ENCODE measurements at regions not wholly inside any gene's neighbourhood (a gene's known extent, or its start where the extent isn't known, plus 50 kb on each side); places are given as distances from the start of the nearest gene placed in this dataset.

DNA sequence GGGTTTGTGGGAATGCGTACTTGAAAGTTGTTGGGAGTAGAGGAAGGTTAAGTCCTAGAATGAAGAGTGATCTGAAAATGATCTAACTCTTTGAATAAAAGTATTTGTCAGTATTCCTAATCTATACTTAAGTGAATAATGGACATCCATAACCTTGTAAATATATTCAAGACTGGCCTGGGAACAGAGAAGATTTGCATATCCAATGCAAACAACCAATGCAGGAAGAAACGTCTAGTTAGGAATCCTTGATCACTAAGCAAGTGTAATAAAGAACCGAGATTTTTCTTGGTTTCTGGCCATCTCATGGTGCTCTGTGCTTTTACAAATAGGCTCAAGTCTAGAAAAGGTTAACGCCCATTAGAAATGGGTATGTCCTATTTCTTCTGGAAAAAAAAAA is 157.1 kb downstream of the RAB11FIP2 start:
- TF ChIP-seq, protein P1, sequence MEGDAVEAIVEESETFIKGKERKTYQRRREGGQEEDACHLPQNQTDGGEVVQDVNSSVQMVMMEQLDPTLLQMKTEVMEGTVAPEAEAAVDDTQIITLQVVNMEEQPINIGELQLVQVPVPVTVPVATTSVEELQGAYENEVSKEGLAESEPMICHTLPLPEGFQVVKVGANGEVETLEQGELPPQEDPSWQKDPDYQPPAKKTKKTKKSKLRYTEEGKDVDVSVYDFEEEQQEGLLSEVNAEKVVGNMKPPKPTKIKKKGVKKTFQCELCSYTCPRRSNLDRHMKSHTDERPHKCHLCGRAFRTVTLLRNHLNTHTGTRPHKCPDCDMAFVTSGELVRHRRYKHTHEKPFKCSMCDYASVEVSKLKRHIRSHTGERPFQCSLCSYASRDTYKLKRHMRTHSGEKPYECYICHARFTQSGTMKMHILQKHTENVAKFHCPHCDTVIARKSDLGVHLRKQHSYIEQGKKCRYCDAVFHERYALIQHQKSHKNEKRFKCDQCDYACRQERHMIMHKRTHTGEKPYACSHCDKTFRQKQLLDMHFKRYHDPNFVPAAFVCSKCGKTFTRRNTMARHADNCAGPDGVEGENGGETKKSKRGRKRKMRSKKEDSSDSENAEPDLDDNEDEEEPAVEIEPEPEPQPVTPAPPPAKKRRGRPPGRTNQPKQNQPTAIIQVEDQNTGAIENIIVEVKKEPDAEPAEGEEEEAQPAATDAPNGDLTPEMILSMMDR (IDR thresholded peaks at IDR 0.05): no peak

DNA sequence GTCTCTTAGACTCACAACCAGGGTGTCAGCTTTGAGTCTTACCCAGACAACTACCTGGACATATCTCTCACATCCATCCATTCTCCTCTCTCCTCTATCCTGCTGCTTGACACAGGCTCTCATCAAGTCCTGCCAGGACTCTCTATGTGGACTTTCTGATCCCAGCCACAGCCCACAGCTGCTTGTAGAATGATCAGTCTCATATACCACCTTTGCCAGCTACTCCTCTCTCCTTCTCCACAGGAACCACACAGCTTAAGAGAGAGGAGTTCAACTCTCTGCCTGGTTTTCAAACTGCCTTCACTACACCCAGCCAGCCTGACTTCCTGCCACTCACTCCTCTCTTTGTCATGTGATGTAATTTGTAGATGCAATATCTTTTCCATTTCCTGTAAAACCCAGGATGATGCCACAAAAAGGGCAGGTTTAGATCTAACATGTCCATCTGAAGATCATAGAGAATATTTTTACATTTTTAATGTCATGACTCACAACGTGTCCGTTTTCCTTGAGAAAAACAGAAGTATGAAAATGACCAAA is 154.0 kb downstream of the RAB11FIP2 start:
- TF ChIP-seq, protein P1 (IDR thresholded peaks at IDR 0.05): no peak

DNA sequence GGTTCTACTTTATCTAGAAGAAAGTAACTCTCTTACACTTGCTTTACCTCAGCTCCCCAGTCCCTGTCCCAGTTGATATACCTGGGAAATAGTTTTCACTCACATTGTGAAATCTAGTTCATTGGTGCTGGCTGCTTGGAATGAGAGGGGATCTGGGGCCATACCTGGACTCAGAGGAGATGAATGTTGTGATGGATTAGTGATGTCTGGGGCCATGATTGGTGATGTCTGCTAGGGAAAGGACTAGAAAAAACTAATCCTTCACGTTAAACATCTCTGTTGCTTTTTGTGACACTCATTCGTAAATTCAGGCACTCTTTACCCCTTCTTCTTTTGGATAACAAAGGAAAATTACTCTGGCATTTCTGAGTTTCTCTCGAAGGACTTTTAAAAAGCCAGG is 152.4 kb downstream of the RAB11FIP2 start:
- TF ChIP-seq, protein P1 (IDR thresholded peaks at IDR 0.05): no peak

DNA sequence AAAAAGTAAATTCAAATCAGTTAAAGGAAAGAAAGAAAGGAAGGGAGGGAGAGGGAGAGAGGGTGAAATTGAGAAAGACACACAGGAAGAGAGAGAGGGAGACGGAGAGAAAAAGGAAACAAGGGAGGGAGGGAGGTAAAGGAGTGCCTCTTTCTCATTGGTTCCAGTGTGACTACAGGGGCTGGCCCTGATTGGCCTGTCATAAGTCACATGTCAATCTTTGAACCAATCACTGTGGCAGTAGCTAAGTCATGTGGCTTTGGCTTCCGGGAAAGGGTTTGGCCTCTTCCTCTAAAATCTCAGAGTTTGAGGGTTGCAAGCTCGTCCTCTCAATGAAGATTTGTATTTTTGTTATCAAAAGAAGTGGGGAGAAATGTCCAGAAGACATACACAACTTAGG is 150.2 kb downstream of the RAB11FIP2 start:
- TF ChIP-seq, protein P1 (IDR thresholded peaks at IDR 0.05): no peak

DNA sequence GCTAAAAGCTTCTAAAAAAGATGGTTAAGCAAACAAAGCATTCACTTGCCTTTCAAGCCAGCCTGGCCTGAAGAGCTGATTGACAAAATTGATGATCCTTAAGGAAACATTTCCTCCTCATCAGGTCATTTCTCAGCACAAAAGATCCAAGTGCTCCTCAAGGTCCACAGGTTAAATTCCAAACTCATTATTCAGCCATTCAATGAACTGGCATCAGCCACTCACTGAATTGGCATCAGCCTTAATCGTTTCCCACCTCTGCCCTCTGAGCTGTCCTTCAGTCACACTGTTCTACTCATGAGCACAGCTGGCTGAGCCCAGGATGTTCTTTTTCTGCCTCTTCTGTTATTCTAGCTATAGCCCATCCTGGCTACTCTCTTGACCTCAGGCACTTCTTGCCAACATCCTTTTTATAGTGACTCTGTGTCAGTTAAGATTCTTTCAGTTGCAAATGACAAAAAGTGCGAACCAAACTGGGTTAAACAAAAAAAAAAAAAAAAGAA is 147.5 kb downstream of the RAB11FIP2 start:
- TF ChIP-seq, protein P1 (IDR thresholded peaks at IDR 0.05): no peak

DNA sequence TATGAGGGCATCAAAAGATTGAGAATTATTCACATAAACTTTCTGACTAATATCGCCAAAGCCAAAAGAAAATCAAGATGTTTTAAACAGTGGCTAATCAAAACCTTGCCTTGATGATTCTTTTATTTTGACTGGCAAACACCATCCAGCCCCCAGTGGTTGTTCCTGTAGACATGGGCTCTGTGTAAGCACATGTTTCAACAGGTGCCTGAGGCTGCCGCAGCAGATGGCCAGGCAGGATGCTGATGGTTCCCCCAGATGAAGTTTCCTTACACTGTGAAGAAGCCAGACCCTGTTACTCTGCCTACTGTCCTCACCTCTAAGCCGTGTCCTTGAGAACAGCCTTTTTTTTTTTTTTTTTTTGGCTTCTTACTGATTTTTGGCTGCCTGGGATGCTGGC is 146.5 kb downstream of the RAB11FIP2 start:
- TF ChIP-seq, protein P1 (IDR thresholded peaks at IDR 0.05): no peak

DNA sequence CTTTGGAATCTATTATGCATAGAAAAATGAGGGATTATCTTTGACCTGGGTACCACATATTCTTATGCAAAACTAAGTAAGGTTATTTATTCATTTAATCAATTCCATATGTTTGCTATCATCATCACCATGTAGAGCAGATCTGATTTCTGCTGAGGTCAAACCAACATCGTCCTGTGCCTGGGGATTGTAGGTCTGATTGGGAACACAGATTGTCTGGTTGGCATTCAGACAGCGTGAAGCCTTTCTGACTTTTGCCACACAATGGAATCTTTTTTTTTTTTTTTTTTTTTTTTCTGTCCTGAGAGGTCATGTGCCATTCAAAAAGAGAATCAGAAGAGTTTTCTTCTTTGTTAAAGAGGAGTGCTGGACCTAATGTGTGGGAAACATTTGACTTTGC is 142.9 kb downstream of the RAB11FIP2 start:
- TF ChIP-seq, protein P1 (IDR thresholded peaks at IDR 0.05): no peak

DNA sequence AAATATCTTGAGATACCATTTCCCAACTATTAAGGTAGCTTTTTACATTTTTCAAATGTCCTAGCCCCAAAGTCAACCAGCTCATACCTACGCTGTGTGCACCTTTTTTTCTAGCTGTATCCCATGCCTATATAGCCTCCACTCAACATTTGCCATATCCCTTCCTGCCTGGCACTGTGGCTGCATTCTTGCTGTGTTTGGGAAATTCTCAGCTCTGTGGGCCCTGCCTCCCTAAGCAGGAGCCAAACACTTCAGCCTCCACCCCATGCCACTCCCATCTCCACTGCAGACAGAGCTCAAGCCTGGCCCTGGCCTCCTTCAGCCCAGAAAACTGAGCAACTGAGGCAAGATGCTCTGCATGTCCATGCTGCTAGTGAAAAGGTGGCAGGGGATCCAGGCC is 141.3 kb downstream of the RAB11FIP2 start:
- TF ChIP-seq, protein P1 (IDR thresholded peaks at IDR 0.05): no peak
